H1 (cell line): ENCODE measurements at regions not wholly inside any gene's neighbourhood (a gene's known extent, or its start where the extent isn't known, plus 50 kb on each side); places are given as distances from the start of the nearest gene placed in this dataset.

Experiments
- CTCF ChIA-PET: fragments of 300-600 bp; sonication (Branson Sonifier 250); formaldehyde crosslinking; loops from one replicate; lab custom pipeline; 2021; ENCODE audit not compliant: partially characterized antibody; lab: Charles Lee
- POLR2A ChIA-PET: fragments of 300-600 bp; sonication (Branson Sonifier 250); formaldehyde crosslinking; loops from one replicate; lab custom pipeline; 2021; ENCODE audit warnings: inconsistent platforms; ENCODE audit not compliant: partially characterized antibody; lab: Charles Lee
- DNase-seq, 2 experiments: peaks; one replicate each; pipeline versions ENCODE4 v3.0.0 to v3.0.0-alpha.2; 2010 to 2022; ENCODE audit warnings: low spot score in 2 of 2, low read depth in 1 of 2, mixed read lengths in 1 of 2
- FAIRE-seq: peaks from 2 replicates; lab custom pipeline; 2011; peaks lifted over from hg19 to GRCh38; lab: Jason Lieb, UNC
- H2AFZ ChIP-seq: 2 replicates; pipeline ENCODE4 v1.8.1; 2012; ENCODE audit warnings: low read length, inconsistent platforms
- H2AK5ac ChIP-seq: 2 replicates; pipeline ENCODE4 v1.6.1; 2013; ENCODE audit warnings: low read depth, low read length
- H2BK120ac ChIP-seq: replicated peaks from 2 replicates; pipeline ENCODE3; 2013; ENCODE audit warnings: low read depth, low read length, inconsistent platforms
- H2BK12ac ChIP-seq: 2 replicates; pipeline ENCODE4 v1.6.1; 2013; ENCODE audit warnings: low read depth, low read length
- H2BK15ac ChIP-seq: 2 replicates; pipeline ENCODE4 v1.6.1; 2013; ENCODE audit warnings: low read length
- H2BK20ac ChIP-seq: 2 replicates; pipeline ENCODE4 v1.6.1; 2013; ENCODE audit warnings: low read length
- H2BK5ac ChIP-seq: 2 replicates; pipeline ENCODE4 v1.6.1; 2013; ENCODE audit warnings: low read depth, low read length
- H3K14ac ChIP-seq: 2 replicates; pipeline ENCODE4 v1.6.1; 2013; ENCODE audit warnings: inconsistent platforms; ENCODE audit not compliant: insufficient read length
- H3K18ac ChIP-seq: 2 replicates; pipeline ENCODE4 v1.6.1; 2013; ENCODE audit warnings: low read length; ENCODE audit errors: extremely low read depth
- H3K23ac ChIP-seq: 2 replicates; pipeline ENCODE4 v1.6.1; 2013; ENCODE audit warnings: inconsistent platforms; ENCODE audit not compliant: insufficient read length
- H3K23me2 ChIP-seq: 2 replicates; pipeline ENCODE4 v1.6.1; 2013; ENCODE audit warnings: low read depth, low read length
- H3K27ac ChIP-seq: 2 replicates; pipeline ENCODE4 v1.6.1; 2011; ENCODE audit warnings: low read depth, low read length, inconsistent platforms
- H3K27me3 ChIP-seq, 4 experiments: replicated peaks in 1 of 4; 1 replicate in 1 of 4; 2 replicates in 3 of 4; pipeline versions ENCODE4 v1.6.1 to v1.8.1; 2011 to 2013; ENCODE audit warnings: low read length in 3 of 4, mild to moderate bottlenecking in 3 of 4, inconsistent platforms in 2 of 4, mixed read lengths in 2 of 4, moderate library complexity in 1 of 4; ENCODE audit not compliant: control insufficient read depth in 3 of 4, insufficient read depth in 3 of 4; ENCODE audit errors: extremely low read depth in 1 of 4
- H3K36me3 ChIP-seq, 4 experiments: 2 replicates each; pipeline versions ENCODE4 v1.6.1 to v1.8.1; 2011 to 2013; ENCODE audit warnings: mild to moderate bottlenecking in 4 of 4, low read length in 3 of 4, moderate library complexity in 2 of 4, control low read depth in 1 of 4, inconsistent platforms in 1 of 4; ENCODE audit not compliant: insufficient read depth in 4 of 4, control insufficient read depth in 2 of 4
- H3K4ac ChIP-seq: replicated peaks from 2 replicates; pipeline ENCODE3; 2013; ENCODE audit warnings: low read length, low read depth, mixed read lengths, inconsistent platforms; ENCODE audit not compliant: insufficient read length
- H3K4me1 ChIP-seq, 4 experiments: replicated peaks in 1 of 4; 1 replicate in 1 of 4; 2 replicates in 3 of 4; pipeline versions ENCODE4 v1.6.1 to v1.8.1; 2011 to 2013; ENCODE audit warnings: low read length in 3 of 4, inconsistent platforms in 2 of 4, mixed read lengths in 1 of 4; ENCODE audit not compliant: insufficient read depth in 4 of 4, control insufficient read depth in 3 of 4
- H3K4me2 ChIP-seq, 2 experiments: 2 replicates each; pipeline versions ENCODE4 v1.6.1 to v1.8.1; 2011 to 2013; ENCODE audit warnings: low read depth in 2 of 2, low read length in 2 of 2, control low read depth in 1 of 2, inconsistent platforms in 1 of 2, mild to moderate bottlenecking in 1 of 2; ENCODE audit not compliant: insufficient read depth in 1 of 2
- H3K4me3 ChIP-seq, 4 experiments: fragments of 200-600, 300-600 bp in 1 of 4; sonication (generic), shearing (Covaris generic), sonication (Bioruptor Twin) in 1 of 4; 2 replicates each; pipeline versions ENCODE4 v1.5.1 to v1.8.1; 2011 to 2016; ENCODE audit warnings: low read length in 4 of 4, low read depth in 3 of 4, control low read depth in 2 of 4, inconsistent platforms in 2 of 4, mild to moderate bottlenecking in 2 of 4, mixed read lengths in 1 of 4, moderate library complexity in 1 of 4; ENCODE audit not compliant: insufficient read depth in 2 of 4; ENCODE audit errors: extremely low read depth in 1 of 4
- H3K56ac ChIP-seq: replicated peaks from 2 replicates; pipeline ENCODE3; 2013; ENCODE audit warnings: low read depth, mild to moderate bottlenecking, mixed read lengths, low read length, inconsistent platforms; ENCODE audit not compliant: insufficient read length
- H3K79me1 ChIP-seq: 2 replicates; pipeline ENCODE4 v1.6.1; 2013; ENCODE audit warnings: low read depth, low read length, control low read depth
- H3K79me2 ChIP-seq, 2 experiments: 2 replicates each; pipeline versions ENCODE4 v1.6.1 to v1.8.1; 2012 to 2013; ENCODE audit warnings: low read length in 2 of 2, mild to moderate bottlenecking in 2 of 2, inconsistent platforms in 1 of 2; ENCODE audit not compliant: insufficient read depth in 2 of 2, control insufficient read depth in 1 of 2
- H3K9ac ChIP-seq, 4 experiments: replicated peaks in 1 of 4; 1 replicate in 1 of 4; 2 replicates in 3 of 4; pipeline versions ENCODE4 v1.6.1 to v1.8.1; 2011 to 2013; ENCODE audit warnings: low read depth in 3 of 4, low read length in 3 of 4, control low read depth in 2 of 4, mild to moderate bottlenecking in 2 of 4, moderate library complexity in 2 of 4, inconsistent platforms in 1 of 4; ENCODE audit errors: extremely low read depth in 1 of 4
- H3K9me3 ChIP-seq, 2 experiments: 2 replicates each; pipeline versions ENCODE4 v1.6.1 to v1.8.1; 2012 to 2013; ENCODE audit warnings: mild to moderate bottlenecking in 2 of 2, moderate library complexity in 2 of 2, control low read depth in 1 of 2, inconsistent platforms in 1 of 2, low read depth in 1 of 2, low read length in 1 of 2, mixed read lengths in 1 of 2; ENCODE audit not compliant: insufficient read depth in 2 of 2
- H4K20me1 ChIP-seq, 2 experiments: replicated peaks in 1 of 2; 2 replicates each; pipeline versions ENCODE3 to v1.8.1; 2011 to 2013; ENCODE audit warnings: inconsistent platforms in 2 of 2, low read length in 2 of 2, mild to moderate bottlenecking in 1 of 2; ENCODE audit not compliant: insufficient read depth in 2 of 2, control insufficient read depth in 1 of 2
- H4K5ac ChIP-seq: 2 replicates; pipeline ENCODE4 v1.6.1; 2013; ENCODE audit warnings: low read length, low read depth, mixed read lengths, inconsistent platforms; ENCODE audit not compliant: insufficient read length
- H4K8ac ChIP-seq: 2 replicates; pipeline ENCODE4 v1.8.0; 2013; ENCODE audit warnings: mild to moderate bottlenecking, moderate library complexity, low read length, inconsistent platforms; ENCODE audit not compliant: insufficient read depth; ENCODE audit errors: extremely low read depth
- H4K91ac ChIP-seq: replicated peaks from 2 replicates; pipeline ENCODE3; 2013; ENCODE audit warnings: low read length, mixed read lengths, inconsistent platforms; ENCODE audit not compliant: insufficient read length
- BACH1 ChIP-seq: IDR thresholded peaks from 2 replicates; pipeline ENCODE4 v1.6.1; 2012; ENCODE audit warnings: low read length, improper control_type of control experiment
- EGR1 ChIP-seq: IDR thresholded peaks from 2 replicates; pipeline ENCODE4 v1.6.1; 2011; ENCODE audit warnings: low read depth, low read length, borderline replicate concordance
- SIN3A ChIP-seq, 2 experiments: IDR thresholded peaks in 1 of 2; conservative IDR thresholded peaks in 1 of 2; 2 replicates each; pipeline ENCODE4 v1.6.1; 2011 to 2012; ENCODE audit warnings: low read length in 2 of 2, improper control_type of control experiment in 1 of 2, low read depth in 1 of 2, mild to moderate bottlenecking in 1 of 2
- TAF1 ChIP-seq: IDR thresholded peaks from 2 replicates; pipeline ENCODE4 v1.6.1; 2011; ENCODE audit warnings: mild to moderate bottlenecking, low read depth, low read length
- WGBS, 2 experiments: shearing (Covaris generic) in 1 of 2; methylation state at CpG; one replicate each; pipeline versions ENCODE4 v1.1.6 to v1.1.7; 2013 to 2015; ENCODE audit warnings: low lambda C conversion rate in 2 of 2, mixed read lengths in 2 of 2, inconsistent platforms in 1 of 2, low coverage in 1 of 2, missing lambda C conversion rate in 1 of 2; ENCODE audit not compliant: insufficient replicate concordance in 2 of 2, insufficient coverage in 1 of 2, insufficient read length in 1 of 2; ENCODE audit errors: extremely low coverage in 1 of 2, missing lambda C conversion rate in 1 of 2; 5-methylcytosine and 5-hydroxymethylcytosine counted together

DNA sequence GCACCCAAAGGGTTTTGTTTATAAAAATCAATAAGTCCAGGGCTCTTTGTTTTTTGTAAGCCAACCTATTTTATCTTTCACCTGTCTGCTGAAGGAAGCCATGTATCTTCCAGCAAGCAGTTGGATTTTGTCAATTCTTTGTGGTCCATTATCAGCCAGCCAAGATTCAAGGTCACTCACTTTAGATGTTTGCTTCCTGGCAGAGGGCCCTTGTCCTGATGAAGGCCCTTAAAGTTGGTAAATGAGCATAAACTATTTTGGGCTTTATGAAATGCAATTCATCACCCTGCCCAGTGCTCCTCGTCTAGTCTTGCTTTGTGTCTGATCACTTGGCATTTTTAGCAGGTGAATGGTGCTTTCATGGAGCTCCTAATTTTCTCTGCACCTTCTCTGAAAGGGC, 1004.2 kb downstream of the GRID1 start:
- no peak for TF ChIP-seq TAF1
- TF ChIP-seq BACH1: no peak
- TF ChIP-seq SIN3A (conservative IDR thresholded peaks at IDR 0.05 in 1 of 2, IDR thresholded peaks at IDR 0.05 in 1 of 2; ENCODE audit: low read depth in 1 of 2, low read length in 2 of 2): no peak
- TF ChIP-seq EGR1: no peak
- no peak overlapping the region for H2BK20ac ChIP-seq
- DNase-seq: no peak
- no peaks in the 10 kb centered on the region for H3K23me2 ChIP-seq
- H4K91ac ChIP-seq: no peak overlapping the region
- no peak overlapping the region for H3K4me3 ChIP-seq
- FAIRE-seq: no peak
- no peak overlapping the region for H3K56ac ChIP-seq
- H2BK120ac ChIP-seq: no peak overlapping the region
- H3K27ac ChIP-seq: no peak overlapping the region
- no peak overlapping the region for H3K23ac ChIP-seq
- H3K4me1 ChIP-seq: no peaks in the 10 kb centered on the region
- no peaks in the 10 kb centered on the region for H3K79me2 ChIP-seq
- H3K27me3 ChIP-seq: no peaks in the 10 kb centered on the region
- H3K4me2 ChIP-seq: no peak overlapping the region
- no peaks in the 10 kb centered on the region for H3K9me3 ChIP-seq
- H3K14ac ChIP-seq: no peak overlapping the region
- CTCF ChIA-PET: no interaction called here
- no peak overlapping the region for H4K5ac ChIP-seq
- no peak overlapping the region for H2AFZ ChIP-seq
- H4K20me1 ChIP-seq: no peaks in the 10 kb centered on the region
- H2AK5ac ChIP-seq: no peak overlapping the region
- H3K18ac ChIP-seq: no peak overlapping the region
- no peak overlapping the region for H3K4ac ChIP-seq
- no peaks in the 10 kb centered on the region for H3K79me1 ChIP-seq
- no peak overlapping the region for H2BK5ac ChIP-seq
- H4K8ac ChIP-seq: no peak overlapping the region
- no peak overlapping the region for H3K9ac ChIP-seq
- WGBS, 2 experiments: 100% methylated on average over 1 of the region's 1 CpG; no CpG with 5 or more reads in 1 of the 2 experiments
- H3K36me3 ChIP-seq: no peaks in the 10 kb centered on the region
- no peak overlapping the region for H2BK12ac ChIP-seq
- no peak overlapping the region for H2BK15ac ChIP-seq
- POLR2A ChIA-PET: no interaction called here
